Ovary (tissue), 7 donors: ENCODE measurements at regions not wholly inside any gene's neighbourhood (a gene's known extent, or its start where the extent isn't known, plus 50 kb on each side); places are given as distances from the start of the nearest gene placed in this dataset.

Experiments
- DNase-seq, 5 donors: peaks; one replicate each; pipeline ENCODE4 v3.0.0-alpha.2; 2019 to 2020
- H3K27ac ChIP-seq, 2 donors: fragments of 200-600 bp; one replicate each; pipeline versions ENCODE4 v1.5.1 to v1.8.0; 2019 to 2022
- H3K27me3 ChIP-seq: fragments of 200-600 bp; one replicate; pipeline ENCODE4 v1.8.0; 2022
- H3K36me3 ChIP-seq: fragments of 200-600 bp; sonication (generic); one replicate; pipeline ENCODE4 v1.5.1; 2019
- H3K4me1 ChIP-seq: one replicate; pipeline ENCODE4 v1.8.1; 2013; ENCODE audit warnings: mild to moderate bottlenecking, moderate library complexity; ENCODE audit not compliant: insufficient read depth
- H3K4me3 ChIP-seq: fragments of 200-600 bp; sonication (generic); one replicate; pipeline ENCODE4 v1.5.1; 2017
- H3K9me3 ChIP-seq, 2 donors: fragments of 200-600 bp in 1 of 2; sonication (generic) in 1 of 2; one replicate each; pipeline versions ENCODE4 v1.5.1 to v1.8.1; 2013 to 2019; ENCODE audit warnings: mild to moderate bottlenecking in 1 of 2, moderate library complexity in 1 of 2
- CTCF ChIP-seq, 3 donors: fragments of 450-650 bp in 2 of 3; fragments of 200-600 bp in 1 of 3; IDR thresholded peaks; one replicate each; pipeline versions ENCODE4 v1.5.1 to v1.8.0; 2016 to 2022; ENCODE audit warnings: antibody characterized with exemption in 3 of 3, mild to moderate bottlenecking in 1 of 3
- EP300 ChIP-seq: sonication (generic); formaldehyde crosslinking; IDR thresholded peaks from one replicate; pipeline ENCODE4 v1.6.1; 2017; ENCODE audit warnings: antibody characterized with exemption
- POLR2A ChIP-seq: fragments of 450-650 bp; IDR thresholded peaks from one replicate; pipeline ENCODE4 v1.6.1; 2017; ENCODE audit warnings: antibody characterized with exemption, mild to moderate bottlenecking, moderate library complexity
- WGBS, 3 donors: extraction: QIAGEN DNeasy Blood & Tissue Kit in 1 of 3; methylation state at CpG; one replicate each; pipeline versions ENCODE4 v1.1.5 to v1.1.7; 2013 to 2017; 5-methylcytosine and 5-hydroxymethylcytosine counted together
- intact Hi-C, 4 donors: fragments of 100-400 bp; cut with DNase I; formaldehyde crosslinking; loops; one replicate each; pipeline versions ENCODE4 v1.11.0 to v1.15.1; 2022 to 2023
- donor health status: DM: no; HTN: no; CAD: no; lungs with moderate emphysema.
- donor health status: DM: no; HTN: no; CAD: no.
- donor health status: Bipolar disorder and iron deficiency.
- donor health status: DM: no; HTN: no; CAD: no.
- donor health status: DM: yes; HTN: yes; CAD: no.

GRCh38 chr11:16685914-16686313 is 52.5 kb upstream of the C11orf58 start:
- Histone ChIP-seq H3K27me3 (no peaks in the 10 kb centered on the region), H3K36me3 (no peaks in the 10 kb centered on the region), H3K4me1 (no peaks in the 10 kb centered on the region), H3K9me3 (no peaks in the 10 kb centered on the region), H3K4me3 (no peak overlapping the region), H3K27ac (no peak overlapping the region)
- no peak for DNase-seq
- no peak for TF ChIP-seq EP300
- no peak for TF ChIP-seq CTCF (IDR thresholded peaks at IDR 0.05)
- no peak for TF ChIP-seq POLR2A
- WGBS, 3 donors = 76 to 86% (median 85%) methylated on average over 2 of the region's 2 CpGs
- intact Hi-C loops = no loop called here

GRCh38 chr11:16678466-16679116 is 59.9 kb upstream of the C11orf58 start:
- Histone ChIP-seq H3K9me3 (no peaks in the 10 kb centered on the region), H3K27ac (no peak overlapping the region), H3K36me3 (no peaks in the 10 kb centered on the region), H3K27me3 (no peaks in the 10 kb centered on the region), H3K4me3 (no peak overlapping the region), H3K4me1 (no peaks in the 10 kb centered on the region)
- DNase-seq = no peak
- 59 to 69% (median 62%) methylated on average over 7 of the region's 7 CpGs for WGBS, 3 donors
- TF ChIP-seq CTCF (IDR thresholded peaks at IDR 0.05) (no peak), POLR2A (no peak), EP300 (no peak)
- intact Hi-C loops = no loop called here

GRCh38 chr11:16669799-16670415 is 68.5 kb upstream of the C11orf58 start:
- WGBS, 3 donors = 77 to 88% (median 77%) methylated on average over 2 of the region's 2 CpGs
- Histone ChIP-seq H3K27me3 (no peaks in the 10 kb centered on the region), H3K36me3 (no peaks in the 10 kb centered on the region), H3K9me3 (no peaks in the 10 kb centered on the region), H3K4me3 (no peak overlapping the region), H3K4me1 (no peaks in the 10 kb centered on the region), H3K27ac (no peak overlapping the region)
- intact Hi-C loops = no loop called here
- DNase-seq = no peak
- TF ChIP-seq CTCF (IDR thresholded peaks at IDR 0.05) = no peak
- no peak for TF ChIP-seq EP300
- no peak for TF ChIP-seq POLR2A

- Histone ChIP-seq H3K27me3 (no peaks in the 10 kb centered on the region), H3K9me3 (no peaks in the 10 kb centered on the region), H3K4me1 (no peaks in the 10 kb centered on the region), H3K27ac (no peak overlapping the region), H3K4me3 (no peak overlapping the region), H3K36me3 (no peaks in the 10 kb centered on the region)
- WGBS, 3 donors = 74 to 81% (median 78%) methylated on average over 9 of the region's 9 CpGs
- intact Hi-C loops = no loop called here
- TF ChIP-seq EP300 = no peak
- TF ChIP-seq CTCF (IDR thresholded peaks at IDR 0.05) = no peak
- no peak for TF ChIP-seq POLR2A
- no peak for DNase-seq
These were observed 105.9 kb upstream of the C11orf58 start for GRCh38 chr11:16632295-16633200.
